ENCODE measurements at regions not wholly inside any gene's neighbourhood (a gene's known extent, or its start where the extent isn't known, plus 50 kb on each side); places are given as distances from the start of the nearest gene placed in this dataset.

- DNase-seq (no peak), ATAC-seq (no peak)
- Histone ChIP-seq H3K9me3 (ENCODE audit: control insufficient read depth in 2 of 3, low read length in 3 of 3) (no peaks in the 10 kb centered on the region), H3K4me3 (ENCODE audit: low read length) (no peak overlapping the region), H3K4me1 (ENCODE audit: control insufficient read depth in 2 of 2, insufficient read depth in 2 of 2, low read length in 2 of 2) (no peaks in the 10 kb centered on the region), H3K36me3 (ENCODE audit: control insufficient read depth in 2 of 3, insufficient read depth in 3 of 3, low read length in 3 of 3) (no peaks in the 10 kb centered on the region), H3K27ac (ENCODE audit: low read depth, low read length) (no peak overlapping the region), H3K27me3 (ENCODE audit: control insufficient read depth in 2 of 2, insufficient read depth in 2 of 2, low read length in 2 of 2) (no peaks in the 10 kb centered on the region)
- CTCF ChIA-PET, result interaction anchor here (1.2 kb wide), 1 partner anchor 8 kb away, joined by 3 read pairs; no protein-coding TSS in a partner anchor
- peaks cover 0 to 6% (median 0%) of the 10 kb centered on the region in 5 donors for H3K36me3 Mint-ChIP-seq
- no peak overlapping the region for H3K4me3 Mint-ChIP-seq
- peaks cover 0 to 7% (median 0%) of the 10 kb centered on the region in 5 donors for H3K27me3 Mint-ChIP-seq
- H3K27ac Mint-ChIP-seq, result no peak overlapping the region
- H3K9me3 Mint-ChIP-seq, result peaks cover 0 to 4% (median 0%) of the 10 kb centered on the region in 11 donors
- peaks cover 0 to under 1% (median 0%) of the 10 kb centered on the region in 7 donors for H3K4me1 Mint-ChIP-seq
- intact Hi-C loops (cut with micrococcal nuclease), result no loop called here
- POLR2A ChIA-PET, result no interaction called here
Observed at GRCh38 chr15:70382009-70382749, 284.5 kb upstream of the TLE3 start.

GRCh38 chr15:70379938-70380883, 282.5 kb upstream of the TLE3 start:
- Histone ChIP-seq H3K27me3 (ENCODE audit: control insufficient read depth in 2 of 2, insufficient read depth in 2 of 2, low read length in 2 of 2) (peaks cover 0 to 3% of the 10 kb centered on the region in 2 donors), H3K9me3 (ENCODE audit: control insufficient read depth in 2 of 3, low read length in 3 of 3) (no peaks in the 10 kb centered on the region), H3K36me3 (ENCODE audit: control insufficient read depth in 2 of 3, insufficient read depth in 3 of 3, low read length in 3 of 3) (no peaks in the 10 kb centered on the region), H3K4me3 (ENCODE audit: low read length) (no peak overlapping the region), H3K27ac (ENCODE audit: low read depth, low read length) (no peak overlapping the region), H3K4me1 (ENCODE audit: control insufficient read depth in 2 of 2, insufficient read depth in 2 of 2, low read length in 2 of 2) (no peaks in the 10 kb centered on the region)
- Mint-ChIP-seq H3K36me3 (peaks cover 0 to 6% (median 0%) of the 10 kb centered on the region in 5 donors), H3K4me3 (no peak overlapping the region), H3K27ac (no peak overlapping the region), H3K4me1 (peaks cover 0 to 6% (median 0%) of the 10 kb centered on the region in 7 donors), H3K27me3 (peaks cover 0 to 26% (median 11%) of the 10 kb centered on the region in 5 donors), H3K9me3 (peaks cover 0 to 4% (median 0%) of the 10 kb centered on the region in 11 donors)
- no peak for ATAC-seq
- POLR2A ChIA-PET, result no interaction called here
- intact Hi-C loops (cut with micrococcal nuclease), result no loop called here
- CTCF ChIA-PET, result no interaction called here
- no peak for DNase-seq

- peaks cover 0 to 35% (median 13%) of the 10 kb centered on the region in 5 donors for H3K27me3 Mint-ChIP-seq
- H3K9me3 Mint-ChIP-seq, result peaks cover 0 to 4% (median 2%) of the 10 kb centered on the region in 11 donors
- peaks cover 0 to 6% (median 0%) of the 10 kb centered on the region in 5 donors for H3K36me3 Mint-ChIP-seq
- ChIA-PET CTCF (no interaction called here), POLR2A (no interaction called here)
- Histone ChIP-seq H3K27ac (ENCODE audit: low read depth, low read length) (no peak overlapping the region), H3K4me3 (ENCODE audit: low read length) (no peak overlapping the region), H3K4me1 (ENCODE audit: control insufficient read depth in 2 of 2, insufficient read depth in 2 of 2, low read length in 2 of 2) (no peaks in the 10 kb centered on the region), H3K36me3 (ENCODE audit: control insufficient read depth in 2 of 3, insufficient read depth in 3 of 3, low read length in 3 of 3) (no peaks in the 10 kb centered on the region), H3K9me3 (ENCODE audit: control insufficient read depth in 2 of 3, low read length in 3 of 3) (no peaks in the 10 kb centered on the region), H3K27me3 (ENCODE audit: control insufficient read depth in 2 of 2, insufficient read depth in 2 of 2, low read length in 2 of 2) (peaks cover 0 to 3% of the 10 kb centered on the region in 2 donors)
- H3K4me3 Mint-ChIP-seq, result no peak overlapping the region
- no peak for DNase-seq
- intact Hi-C loops (cut with micrococcal nuclease), result no loop called here
- peaks cover 0 to 6% (median 0%) of the 10 kb centered on the region in 7 donors for H3K4me1 Mint-ChIP-seq
- no peak for ATAC-seq
- no peak overlapping the region for H3K27ac Mint-ChIP-seq
Observed at GRCh38 chr15:70379134-70379533, 281.4 kb upstream of the TLE3 start.

GRCh38 chr15:70378126-70379031, 280.7 kb upstream of the TLE3 start:
- ATAC-seq (no peak), DNase-seq (no peak)
- Histone ChIP-seq H3K36me3 (ENCODE audit: control insufficient read depth in 2 of 3, insufficient read depth in 3 of 3, low read length in 3 of 3) (no peaks in the 10 kb centered on the region), H3K27me3 (ENCODE audit: control insufficient read depth in 2 of 2, insufficient read depth in 2 of 2, low read length in 2 of 2) (peaks cover 0 to 3% of the 10 kb centered on the region in 2 donors), H3K4me3 (ENCODE audit: low read length) (no peak overlapping the region), H3K9me3 (ENCODE audit: control insufficient read depth in 2 of 3, low read length in 3 of 3) (no peaks in the 10 kb centered on the region), H3K4me1 (ENCODE audit: control insufficient read depth in 2 of 2, insufficient read depth in 2 of 2, low read length in 2 of 2) (no peaks in the 10 kb centered on the region), H3K27ac (ENCODE audit: low read depth, low read length) (no peak overlapping the region)
- CTCF ChIA-PET, result interaction anchor here (0.6 kb wide), 1 partner anchor 61 kb away, joined by 5 read pairs; no protein-coding TSS in a partner anchor
- no peak overlapping the region for H3K4me3 Mint-ChIP-seq
- H3K27me3 Mint-ChIP-seq, result peaks cover 0 to 41% (median 13%) of the 10 kb centered on the region in 5 donors
- no peak overlapping the region for H3K27ac Mint-ChIP-seq
- H3K4me1 Mint-ChIP-seq, result peaks cover 0 to 6% (median 0%) of the 10 kb centered on the region in 7 donors
- H3K36me3 Mint-ChIP-seq, result peaks cover 0 to 6% (median 0%) of the 10 kb centered on the region in 5 donors
- peaks cover 0 to 4% (median 2%) of the 10 kb centered on the region in 11 donors for H3K9me3 Mint-ChIP-seq
- intact Hi-C loops (cut with micrococcal nuclease), result no loop called here
- POLR2A ChIA-PET, result no interaction called here

- Mint-ChIP-seq H3K9me3 (peaks cover 0 to 4% (median 2%) of the 10 kb centered on the region in 11 donors), H3K4me1 (peaks cover 0 to 6% (median 0%) of the 10 kb centered on the region in 7 donors), H3K36me3 (peaks cover 0 to 6% (median 0%) of the 10 kb centered on the region in 5 donors), H3K4me3 (no peak overlapping the region), H3K27me3 (peaks cover 0 to 52% (median 13%) of the 10 kb centered on the region in 5 donors), H3K27ac (no peak overlapping the region)
- Histone ChIP-seq H3K4me3 (ENCODE audit: low read length) (no peak overlapping the region), H3K27ac (ENCODE audit: low read depth, low read length) (no peak overlapping the region), H3K27me3 (ENCODE audit: control insufficient read depth in 2 of 2, insufficient read depth in 2 of 2, low read length in 2 of 2) (peaks cover 0 to 3% of the 10 kb centered on the region in 2 donors), H3K36me3 (ENCODE audit: control insufficient read depth in 2 of 3, insufficient read depth in 3 of 3, low read length in 3 of 3) (no peaks in the 10 kb centered on the region), H3K9me3 (ENCODE audit: control insufficient read depth in 2 of 3, low read length in 3 of 3) (no peaks in the 10 kb centered on the region), H3K4me1 (ENCODE audit: control insufficient read depth in 2 of 2, insufficient read depth in 2 of 2, low read length in 2 of 2) (no peaks in the 10 kb centered on the region)
- ATAC-seq (no peak), DNase-seq (no peak)
- ChIA-PET POLR2A (no interaction called here), CTCF (interaction anchor here (0.6 to 1.0 kb wide), 2 partner anchors 8 to 648 kb away, joined by 3 to 5 read pairs; no protein-coding TSS in a partner anchor)
- intact Hi-C loops (cut with micrococcal nuclease), result no loop called here
Observed at GRCh38 chr15:70376929-70377691, 279.4 kb upstream of the TLE3 start.
